Adrenal gland (tissue), 5 donors: ENCODE measurements at regions not wholly inside any gene's neighbourhood (a gene's known extent, or its start where the extent isn't known, plus 50 kb on each side); places are given as distances from the start of the nearest gene placed in this dataset.

Source experiments
- POLR2A ChIP-seq, 2 donors: fragments of 450-650 bp; IDR thresholded peaks; one replicate each; pipeline ENCODE4 v1.6.1; 2017; ENCODE audit warnings: antibody characterized with exemption in 2 of 2, mild to moderate bottlenecking in 2 of 2, moderate library complexity in 1 of 2
- TF ChIP-seq, protein P1 (sequence below), 6 experiments: fragments of 450-650 bp in 4 of 6; fragments of 200-600 bp in 2 of 6; sonication (generic) in 1 of 6; IDR thresholded peaks; 1 replicate in 5 of 6; 2 replicates in 1 of 6; pipeline versions ENCODE4 v1.5.1 to v1.8.0; 2016 to 2021; ENCODE audit warnings: antibody characterized with exemption in 6 of 6, mild to moderate bottlenecking in 2 of 6, moderate library complexity in 1 of 6
- donor health status: DM: no; HTN: no; CAD: no.

DNA sequence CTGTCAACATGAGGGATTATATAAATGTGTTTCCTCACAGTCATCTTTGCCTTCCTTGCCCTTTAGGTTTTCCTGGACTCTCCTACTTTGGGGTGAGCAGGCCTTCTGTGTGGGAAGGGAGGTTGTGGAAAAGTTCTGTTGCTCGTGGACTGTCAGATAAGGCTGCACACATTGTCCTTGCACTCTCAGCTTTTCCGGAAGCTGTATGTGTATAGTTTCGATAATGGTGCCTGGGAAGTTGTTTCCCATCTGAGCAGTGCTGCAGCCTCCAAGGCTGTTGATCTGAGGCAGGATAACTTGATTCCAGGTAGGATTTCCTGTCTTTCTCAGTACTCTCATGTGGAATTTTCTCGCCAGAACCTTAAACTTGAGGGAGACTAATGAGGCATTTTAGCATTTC is 297.8 kb upstream of the AZI2 start:
- TF ChIP-seq, protein P1, sequence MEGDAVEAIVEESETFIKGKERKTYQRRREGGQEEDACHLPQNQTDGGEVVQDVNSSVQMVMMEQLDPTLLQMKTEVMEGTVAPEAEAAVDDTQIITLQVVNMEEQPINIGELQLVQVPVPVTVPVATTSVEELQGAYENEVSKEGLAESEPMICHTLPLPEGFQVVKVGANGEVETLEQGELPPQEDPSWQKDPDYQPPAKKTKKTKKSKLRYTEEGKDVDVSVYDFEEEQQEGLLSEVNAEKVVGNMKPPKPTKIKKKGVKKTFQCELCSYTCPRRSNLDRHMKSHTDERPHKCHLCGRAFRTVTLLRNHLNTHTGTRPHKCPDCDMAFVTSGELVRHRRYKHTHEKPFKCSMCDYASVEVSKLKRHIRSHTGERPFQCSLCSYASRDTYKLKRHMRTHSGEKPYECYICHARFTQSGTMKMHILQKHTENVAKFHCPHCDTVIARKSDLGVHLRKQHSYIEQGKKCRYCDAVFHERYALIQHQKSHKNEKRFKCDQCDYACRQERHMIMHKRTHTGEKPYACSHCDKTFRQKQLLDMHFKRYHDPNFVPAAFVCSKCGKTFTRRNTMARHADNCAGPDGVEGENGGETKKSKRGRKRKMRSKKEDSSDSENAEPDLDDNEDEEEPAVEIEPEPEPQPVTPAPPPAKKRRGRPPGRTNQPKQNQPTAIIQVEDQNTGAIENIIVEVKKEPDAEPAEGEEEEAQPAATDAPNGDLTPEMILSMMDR (IDR thresholded peaks at IDR 0.05) = no peak
- no peak for TF ChIP-seq POLR2A (IDR thresholded peaks at IDR 0.05)
